Right renal pelvis (tissue), 4 donors: ENCODE measurements at regions not wholly inside any gene's neighbourhood (a gene's known extent, or its start where the extent isn't known, plus 50 kb on each side); places are given as distances from the start of the nearest gene placed in this dataset.
A peak's percentile ranks its signal among the peaks of the same experiment; 100 is the strongest.

Experiments
- DNase-seq, 4 donors: peaks; one replicate each; pipeline ENCODE4 v3.0.0-alpha.2; 2013; ENCODE audit warnings: low read depth in 4 of 4, low spot score in 3 of 4, missing footprints in 1 of 4

DNA sequence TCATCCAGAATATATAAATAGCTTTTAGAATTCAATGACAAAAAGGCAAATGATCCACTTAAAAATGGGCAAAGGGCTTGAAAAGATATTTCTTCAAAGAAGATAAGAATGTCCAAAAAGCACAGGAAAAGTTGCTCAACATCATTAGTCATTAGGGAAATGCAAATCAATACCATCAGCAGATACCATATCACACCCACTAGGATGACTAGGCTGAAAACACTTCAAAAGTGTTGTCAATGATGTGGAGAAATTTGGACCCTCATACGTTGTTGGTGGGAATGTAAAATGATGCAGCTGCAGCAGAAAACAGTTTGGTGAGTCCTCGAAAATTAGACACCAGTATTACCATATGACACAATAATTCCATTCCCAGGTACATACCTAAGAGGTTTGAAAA is 303.6 kb upstream of the SLC35B3 start:
- DNase-seq = no peak

DNA sequence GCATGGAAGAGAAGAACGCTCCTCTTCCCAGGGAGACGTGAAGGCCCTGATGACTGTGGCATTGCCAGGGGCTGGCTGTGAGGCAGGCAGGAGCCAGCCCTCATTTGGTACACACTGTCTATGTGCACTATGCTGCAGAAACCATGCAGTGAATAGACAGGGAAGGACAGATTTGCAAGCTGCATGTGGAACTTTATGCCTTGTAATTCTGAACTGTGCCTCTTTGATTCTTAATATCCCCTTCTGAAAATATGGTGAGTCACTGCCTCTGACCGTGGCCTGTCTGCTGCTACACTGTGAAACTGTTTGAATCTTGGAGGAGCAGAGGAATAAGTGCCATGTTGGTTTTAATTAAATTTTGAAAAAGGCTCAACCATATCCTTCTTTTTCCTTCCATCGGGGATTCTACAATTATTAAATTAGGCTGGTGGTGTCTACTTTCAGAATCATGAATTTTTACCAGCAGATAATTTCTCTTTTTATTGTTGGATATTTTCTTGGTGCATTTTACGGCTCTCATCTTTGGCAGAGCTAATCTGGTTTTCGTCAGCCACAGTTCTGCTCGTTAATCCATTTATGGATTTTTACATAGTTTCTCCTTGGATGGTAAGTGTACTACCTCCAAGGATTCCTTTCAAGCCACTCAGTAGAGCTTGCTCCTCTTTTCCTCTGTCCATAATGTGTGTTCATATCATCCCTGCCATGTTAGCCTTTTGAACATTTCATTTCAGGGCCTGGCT is 301.0 kb upstream of the SLC35B3 start:
- no peak for DNase-seq

DNA sequence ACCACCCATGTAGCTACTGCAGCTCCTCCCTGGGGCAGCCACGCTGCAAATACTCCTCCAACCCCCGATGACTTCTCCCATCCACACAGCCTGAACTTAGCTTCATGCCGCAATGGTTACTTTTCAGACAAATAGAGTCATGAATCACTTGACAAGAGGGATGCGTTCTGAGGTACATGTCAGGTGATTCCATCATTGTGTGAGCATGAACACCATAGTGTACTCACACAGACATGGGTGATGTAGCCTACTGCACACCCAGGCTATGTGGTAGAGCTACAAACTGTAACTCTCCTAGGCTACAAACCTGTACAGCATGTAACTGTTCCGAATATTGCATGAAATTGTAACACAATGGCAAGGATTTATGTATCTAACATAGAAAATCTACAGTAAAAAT is 298.5 kb upstream of the SLC35B3 start:
- DNase-seq = no peak

DNA sequence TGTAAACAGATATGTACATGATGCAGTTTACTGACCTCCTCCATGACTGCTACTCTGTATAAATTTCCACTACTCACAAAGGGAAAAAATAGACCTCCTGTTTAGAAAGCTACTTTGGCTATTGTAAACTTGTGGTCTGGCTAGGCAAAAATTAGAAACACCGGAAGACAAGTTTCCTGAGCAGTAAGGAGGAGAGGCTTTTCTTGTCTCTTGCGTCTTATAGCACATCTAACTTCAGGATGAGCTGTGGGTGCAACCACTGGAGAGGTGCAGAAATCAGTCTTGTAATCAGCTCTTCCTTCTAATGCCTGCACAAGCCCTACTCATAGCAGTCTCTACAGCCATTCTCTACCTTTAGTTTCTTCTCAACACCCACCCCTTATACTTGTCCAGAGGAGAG is 296.5 kb upstream of the SLC35B3 start:
- no peak for DNase-seq

DNA sequence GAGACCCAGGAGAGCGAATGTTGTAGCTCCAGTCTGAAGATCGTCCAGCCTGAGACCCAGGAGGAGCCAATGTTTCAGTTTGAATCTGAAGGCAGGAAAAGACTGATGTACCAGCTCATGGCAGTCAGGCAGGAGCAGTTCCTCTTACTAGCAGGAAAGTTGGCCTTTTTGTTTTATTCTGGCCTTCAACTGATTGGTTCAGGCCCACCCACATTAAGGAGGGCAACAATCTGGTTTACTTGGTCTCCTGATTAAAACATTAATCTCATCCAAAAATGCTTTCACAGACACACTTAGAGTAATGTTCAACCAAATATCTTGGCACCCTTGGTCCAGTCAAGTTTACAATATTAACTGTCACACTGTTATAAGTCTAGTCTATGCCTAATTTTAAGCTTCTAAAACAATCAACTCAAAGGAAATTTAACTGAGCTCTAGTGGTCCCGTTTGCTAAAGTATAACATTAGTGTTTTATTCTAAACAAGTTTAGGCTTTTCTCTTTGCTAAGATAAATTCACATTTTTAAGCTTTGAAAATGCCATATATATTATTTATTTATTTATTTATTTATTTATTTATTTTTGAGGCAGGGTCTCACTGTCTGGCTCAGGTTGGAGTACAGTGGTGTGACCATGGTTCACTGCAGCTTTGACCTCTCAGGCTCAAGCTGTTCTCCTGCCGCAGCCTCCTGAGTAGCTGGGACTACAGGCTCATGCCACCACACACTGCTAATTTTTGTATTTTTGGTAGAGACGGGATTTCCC is 275.5 kb upstream of the SLC35B3 start:
- no peak for DNase-seq

DNA sequence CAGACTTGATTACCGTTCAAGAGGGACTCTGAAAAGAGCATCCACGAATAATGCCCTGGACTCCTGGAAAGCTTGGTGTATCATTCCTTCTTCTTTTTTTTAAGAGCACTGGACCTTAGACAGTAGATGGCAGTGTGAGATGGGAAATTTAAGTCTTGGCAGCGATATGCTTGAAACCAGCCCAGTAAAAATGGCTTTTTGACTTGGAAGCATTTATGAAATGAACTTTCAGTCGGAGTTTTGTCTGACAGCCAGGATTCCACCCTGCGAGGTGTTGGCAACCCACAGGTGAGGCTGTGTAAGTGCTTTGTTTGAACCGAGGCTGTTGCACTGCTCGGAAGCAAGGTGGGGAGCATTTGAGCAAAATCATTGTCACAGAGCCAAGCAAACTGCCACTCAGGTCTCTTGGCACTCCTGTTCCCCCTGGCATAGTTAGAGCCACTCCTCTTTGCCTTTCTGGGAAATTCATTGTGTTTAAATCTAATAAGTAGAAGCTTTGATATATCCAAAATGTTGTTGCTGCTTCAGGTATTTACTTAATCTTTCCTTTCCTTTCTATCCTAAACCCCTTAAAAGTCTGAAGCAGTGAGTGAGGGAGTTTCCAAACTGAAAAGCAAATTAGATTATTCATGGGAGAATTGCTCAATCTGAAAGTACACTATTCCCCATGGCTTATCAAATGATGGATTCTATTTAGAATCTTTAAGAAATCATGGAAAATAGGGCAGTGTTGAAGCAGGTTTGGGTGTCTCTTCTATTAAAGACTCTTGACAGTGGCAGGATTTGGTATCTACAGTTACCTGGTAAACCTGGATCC is 272.8 kb upstream of the SLC35B3 start:
- peak in 2 of 4 donors; percentile 16 to 26 for DNase-seq

- DNase-seq = no peak
These were observed 272.0 kb upstream of the SLC35B3 start for GRCh38 chr6:8707369-8707768.

DNA sequence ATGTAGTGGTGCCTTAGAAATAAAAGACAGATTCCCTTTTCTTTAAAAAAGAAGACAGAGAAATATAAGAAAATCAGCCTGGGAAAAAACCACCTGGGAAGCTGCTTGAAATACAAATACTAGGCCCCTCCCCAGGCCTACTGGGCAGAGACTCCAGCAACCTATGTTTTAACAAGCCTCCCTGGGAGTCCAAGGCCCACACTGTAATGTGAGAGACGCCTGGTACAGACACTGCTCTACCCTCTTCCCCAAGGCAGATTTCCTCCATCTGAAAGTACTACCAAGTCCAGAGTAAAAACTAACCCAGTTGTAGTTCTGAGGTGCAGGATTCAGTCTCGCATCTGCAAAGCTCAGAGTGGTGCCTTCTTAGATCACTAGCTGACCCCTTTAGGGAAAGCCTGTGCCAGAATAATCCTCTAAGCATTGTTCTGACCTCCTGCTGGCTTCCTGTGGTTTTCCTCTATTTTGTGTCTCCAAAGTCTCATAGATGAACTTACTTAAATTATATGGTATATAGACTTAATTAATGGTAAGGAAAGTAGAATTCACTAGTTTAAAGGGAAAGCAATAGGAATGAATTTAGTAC is 270.2 kb upstream of the SLC35B3 start:
- no peak for DNase-seq

DNA sequence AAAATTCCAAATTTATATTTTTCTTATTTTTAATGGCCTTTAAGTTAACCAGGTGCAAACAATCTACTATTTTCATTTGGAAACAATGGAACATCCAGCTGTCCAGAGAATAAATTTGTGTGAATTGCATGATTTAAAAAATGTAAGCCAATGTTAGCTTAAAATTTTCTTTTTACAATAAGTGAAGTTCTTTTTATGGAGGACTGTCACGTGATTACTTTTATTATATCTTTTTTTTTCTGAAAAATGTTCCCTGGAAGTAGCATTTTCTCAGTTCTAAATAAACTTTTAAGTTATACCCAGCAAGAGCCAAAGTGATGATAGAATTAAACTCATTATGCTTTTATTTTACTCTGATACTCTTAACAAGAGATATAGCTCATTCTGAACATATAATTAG is 267.7 kb upstream of the SLC35B3 start:
- no peak for DNase-seq

GRCh38 chr6:8688821-8689220 is 253.5 kb upstream of the SLC35B3 start:
- no peak for DNase-seq

- DNase-seq = no peak
These were observed 250.7 kb upstream of the SLC35B3 start for GRCh38 chr6:8686077-8686476.

DNA sequence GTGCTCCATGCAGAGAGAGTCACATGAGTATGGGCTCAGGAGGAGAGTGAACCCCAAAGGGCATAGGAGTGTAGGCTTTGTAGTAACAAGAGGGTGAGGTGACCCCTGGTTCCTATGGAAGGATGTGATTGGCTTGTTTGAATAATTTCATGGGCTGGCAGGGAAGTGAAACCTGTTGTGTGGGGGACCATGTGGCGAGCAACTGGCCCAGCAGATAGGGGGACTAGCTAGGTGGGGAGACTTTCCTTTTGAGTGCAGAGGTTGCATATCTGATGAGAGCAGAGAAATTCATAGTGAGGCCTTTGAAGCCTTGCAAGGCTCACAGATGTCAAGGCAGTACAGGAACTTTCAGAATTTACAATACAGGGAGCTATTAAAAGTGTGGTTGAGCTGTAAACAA is 247.9 kb upstream of the SLC35B3 start:
- DNase-seq = no peak

GRCh38 chr6:8679823-8680222 is 244.5 kb upstream of the SLC35B3 start:
- DNase-seq = no peak

- no peak for DNase-seq
These were observed 243.1 kb upstream of the SLC35B3 start for GRCh38 chr6:8678466-8678865.

DNA sequence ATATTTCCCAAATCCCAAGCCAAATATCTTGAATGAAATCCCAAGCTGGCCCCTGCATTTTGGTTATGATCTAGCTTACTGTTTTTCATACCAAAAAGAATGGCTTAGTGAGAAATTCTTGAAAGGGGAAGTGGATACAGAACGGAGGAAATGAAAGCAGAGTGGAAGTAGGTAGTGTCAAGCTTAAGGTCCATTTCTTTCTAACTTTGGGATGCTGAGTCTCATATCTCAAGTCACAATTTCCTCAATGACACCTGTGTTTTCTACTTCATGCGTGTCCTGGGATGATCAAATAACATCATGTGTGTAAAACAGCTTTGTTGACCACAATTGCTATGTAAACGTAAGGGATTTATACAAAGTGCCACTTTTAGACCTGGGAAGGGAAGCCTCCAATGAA is 238.8 kb upstream of the SLC35B3 start:
- no peak for DNase-seq

DNA sequence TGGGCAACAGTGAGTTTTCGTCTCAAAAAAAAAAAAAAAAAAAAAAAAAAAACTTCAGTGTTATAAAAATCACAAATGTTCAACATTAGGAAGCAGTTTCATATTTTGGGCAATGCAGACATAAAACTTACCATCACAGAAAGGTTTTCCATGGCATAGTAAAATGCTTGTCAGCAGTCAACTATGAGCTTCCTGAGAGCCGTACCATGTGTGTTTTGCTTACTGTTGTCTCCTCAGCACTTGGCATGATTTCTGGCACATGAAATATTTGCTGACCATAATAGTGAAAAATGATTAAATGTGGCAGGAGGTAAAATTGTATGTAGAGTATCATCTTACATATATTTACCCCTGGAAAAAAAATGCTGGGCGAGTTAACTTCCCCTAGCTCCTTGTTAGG is 237.5 kb upstream of the SLC35B3 start:
- no peak for DNase-seq

GRCh38 chr6:8670792-8671191 is 235.4 kb upstream of the SLC35B3 start:
- DNase-seq = no peak

- no peak for DNase-seq
These were observed 229.4 kb upstream of the SLC35B3 start for GRCh38 chr6:8664700-8665099.

- no peak for DNase-seq
These were observed 228.7 kb upstream of the SLC35B3 start for GRCh38 chr6:8664070-8664469.

DNA sequence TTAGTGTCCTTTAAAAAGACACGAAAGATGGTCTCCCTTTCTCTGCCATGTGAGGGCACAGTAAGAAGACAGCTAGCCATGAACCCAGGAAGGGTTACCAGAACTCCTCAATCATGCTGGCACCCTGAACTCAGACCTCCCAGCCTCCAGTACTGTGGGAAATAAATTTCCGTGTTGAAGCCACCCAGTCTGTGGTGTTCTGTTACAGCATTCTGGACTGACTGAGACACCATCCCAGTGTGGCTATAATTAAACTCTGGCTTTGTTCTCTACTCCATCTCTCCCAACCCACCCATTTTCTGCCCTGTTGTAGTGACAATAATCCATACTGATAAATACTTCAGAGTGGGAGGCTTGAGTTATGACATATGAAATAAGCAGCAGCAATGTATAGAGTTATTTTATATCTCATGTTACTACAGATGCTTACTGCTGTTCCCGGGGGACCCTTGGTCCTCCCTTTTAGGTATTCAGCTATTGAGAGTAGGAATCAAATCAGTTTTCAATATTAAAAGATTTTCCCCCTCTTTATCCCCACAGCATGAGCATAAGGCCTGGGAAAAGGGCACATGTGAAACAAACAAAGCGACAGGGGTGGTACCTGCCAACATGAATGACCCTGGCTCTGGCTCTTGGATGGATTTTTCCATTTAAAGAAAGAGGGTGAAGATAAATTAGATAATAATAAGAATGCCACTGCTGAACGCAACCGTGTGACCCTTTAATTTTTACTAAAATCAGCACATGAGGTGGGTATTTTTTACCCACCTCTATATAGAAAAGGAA is 224.3 kb upstream of the SLC35B3 start:
- no peak for DNase-seq
